H1 (cell line): ENCODE measurements at regions not wholly inside any gene's neighbourhood (a gene's known extent, or its start where the extent isn't known, plus 50 kb on each side); places are given as distances from the start of the nearest gene placed in this dataset.

Experiments used
- CTCF ChIA-PET: fragments of 300-600 bp; sonication (Branson Sonifier 250); formaldehyde crosslinking; loops from one replicate; lab custom pipeline; 2021; ENCODE audit not compliant: partially characterized antibody; lab: Charles Lee
- POLR2A ChIA-PET: fragments of 300-600 bp; sonication (Branson Sonifier 250); formaldehyde crosslinking; loops from one replicate; lab custom pipeline; 2021; ENCODE audit warnings: inconsistent platforms; ENCODE audit not compliant: partially characterized antibody; lab: Charles Lee
- DNase-seq, 2 experiments: peaks; one replicate each; pipeline versions ENCODE4 v3.0.0 to v3.0.0-alpha.2; 2010 to 2022; ENCODE audit warnings: low spot score in 2 of 2, low read depth in 1 of 2, mixed read lengths in 1 of 2
- FAIRE-seq: peaks from 2 replicates; lab custom pipeline; 2011; peaks lifted over from hg19 to GRCh38; lab: Jason Lieb, UNC
- H2AFZ ChIP-seq: 2 replicates; pipeline ENCODE4 v1.8.1; 2012; ENCODE audit warnings: low read length, inconsistent platforms
- H2AK5ac ChIP-seq: 2 replicates; pipeline ENCODE4 v1.6.1; 2013; ENCODE audit warnings: low read depth, low read length
- H2BK120ac ChIP-seq: replicated peaks from 2 replicates; pipeline ENCODE3; 2013; ENCODE audit warnings: low read depth, low read length, inconsistent platforms
- H2BK12ac ChIP-seq: 2 replicates; pipeline ENCODE4 v1.6.1; 2013; ENCODE audit warnings: low read depth, low read length
- H2BK15ac ChIP-seq: 2 replicates; pipeline ENCODE4 v1.6.1; 2013; ENCODE audit warnings: low read length
- H2BK20ac ChIP-seq: 2 replicates; pipeline ENCODE4 v1.6.1; 2013; ENCODE audit warnings: low read length
- H2BK5ac ChIP-seq: 2 replicates; pipeline ENCODE4 v1.6.1; 2013; ENCODE audit warnings: low read depth, low read length
- H3K14ac ChIP-seq: 2 replicates; pipeline ENCODE4 v1.6.1; 2013; ENCODE audit warnings: inconsistent platforms; ENCODE audit not compliant: insufficient read length
- H3K18ac ChIP-seq: 2 replicates; pipeline ENCODE4 v1.6.1; 2013; ENCODE audit warnings: low read length; ENCODE audit errors: extremely low read depth
- H3K23ac ChIP-seq: 2 replicates; pipeline ENCODE4 v1.6.1; 2013; ENCODE audit warnings: inconsistent platforms; ENCODE audit not compliant: insufficient read length
- H3K23me2 ChIP-seq: 2 replicates; pipeline ENCODE4 v1.6.1; 2013; ENCODE audit warnings: low read depth, low read length
- H3K27ac ChIP-seq: 2 replicates; pipeline ENCODE4 v1.6.1; 2011; ENCODE audit warnings: low read depth, low read length, inconsistent platforms
- H3K27me3 ChIP-seq, 4 experiments: replicated peaks in 1 of 4; 1 replicate in 1 of 4; 2 replicates in 3 of 4; pipeline versions ENCODE4 v1.6.1 to v1.8.1; 2011 to 2013; ENCODE audit warnings: low read length in 3 of 4, mild to moderate bottlenecking in 3 of 4, inconsistent platforms in 2 of 4, mixed read lengths in 2 of 4, moderate library complexity in 1 of 4; ENCODE audit not compliant: control insufficient read depth in 3 of 4, insufficient read depth in 3 of 4; ENCODE audit errors: extremely low read depth in 1 of 4
- H3K36me3 ChIP-seq, 4 experiments: 2 replicates each; pipeline versions ENCODE4 v1.6.1 to v1.8.1; 2011 to 2013; ENCODE audit warnings: mild to moderate bottlenecking in 4 of 4, low read length in 3 of 4, moderate library complexity in 2 of 4, control low read depth in 1 of 4, inconsistent platforms in 1 of 4; ENCODE audit not compliant: insufficient read depth in 4 of 4, control insufficient read depth in 2 of 4
- H3K4ac ChIP-seq: replicated peaks from 2 replicates; pipeline ENCODE3; 2013; ENCODE audit warnings: low read length, low read depth, mixed read lengths, inconsistent platforms; ENCODE audit not compliant: insufficient read length
- H3K4me1 ChIP-seq, 4 experiments: replicated peaks in 1 of 4; 1 replicate in 1 of 4; 2 replicates in 3 of 4; pipeline versions ENCODE4 v1.6.1 to v1.8.1; 2011 to 2013; ENCODE audit warnings: low read length in 3 of 4, inconsistent platforms in 2 of 4, mixed read lengths in 1 of 4; ENCODE audit not compliant: insufficient read depth in 4 of 4, control insufficient read depth in 3 of 4
- H3K4me2 ChIP-seq, 2 experiments: 2 replicates each; pipeline versions ENCODE4 v1.6.1 to v1.8.1; 2011 to 2013; ENCODE audit warnings: low read depth in 2 of 2, low read length in 2 of 2, control low read depth in 1 of 2, inconsistent platforms in 1 of 2, mild to moderate bottlenecking in 1 of 2; ENCODE audit not compliant: insufficient read depth in 1 of 2
- H3K4me3 ChIP-seq, 4 experiments: fragments of 200-600, 300-600 bp in 1 of 4; sonication (generic), shearing (Covaris generic), sonication (Bioruptor Twin) in 1 of 4; 2 replicates each; pipeline versions ENCODE4 v1.5.1 to v1.8.1; 2011 to 2016; ENCODE audit warnings: low read length in 4 of 4, low read depth in 3 of 4, control low read depth in 2 of 4, inconsistent platforms in 2 of 4, mild to moderate bottlenecking in 2 of 4, mixed read lengths in 1 of 4, moderate library complexity in 1 of 4; ENCODE audit not compliant: insufficient read depth in 2 of 4; ENCODE audit errors: extremely low read depth in 1 of 4
- H3K56ac ChIP-seq: replicated peaks from 2 replicates; pipeline ENCODE3; 2013; ENCODE audit warnings: low read depth, mild to moderate bottlenecking, mixed read lengths, low read length, inconsistent platforms; ENCODE audit not compliant: insufficient read length
- H3K79me1 ChIP-seq: 2 replicates; pipeline ENCODE4 v1.6.1; 2013; ENCODE audit warnings: low read depth, low read length, control low read depth
- H3K79me2 ChIP-seq, 2 experiments: 2 replicates each; pipeline versions ENCODE4 v1.6.1 to v1.8.1; 2012 to 2013; ENCODE audit warnings: low read length in 2 of 2, mild to moderate bottlenecking in 2 of 2, inconsistent platforms in 1 of 2; ENCODE audit not compliant: insufficient read depth in 2 of 2, control insufficient read depth in 1 of 2
- H3K9ac ChIP-seq, 4 experiments: replicated peaks in 1 of 4; 1 replicate in 1 of 4; 2 replicates in 3 of 4; pipeline versions ENCODE4 v1.6.1 to v1.8.1; 2011 to 2013; ENCODE audit warnings: low read depth in 3 of 4, low read length in 3 of 4, control low read depth in 2 of 4, mild to moderate bottlenecking in 2 of 4, moderate library complexity in 2 of 4, inconsistent platforms in 1 of 4; ENCODE audit errors: extremely low read depth in 1 of 4
- H3K9me3 ChIP-seq, 2 experiments: 2 replicates each; pipeline versions ENCODE4 v1.6.1 to v1.8.1; 2012 to 2013; ENCODE audit warnings: mild to moderate bottlenecking in 2 of 2, moderate library complexity in 2 of 2, control low read depth in 1 of 2, inconsistent platforms in 1 of 2, low read depth in 1 of 2, low read length in 1 of 2, mixed read lengths in 1 of 2; ENCODE audit not compliant: insufficient read depth in 2 of 2
- H4K20me1 ChIP-seq, 2 experiments: replicated peaks in 1 of 2; 2 replicates each; pipeline versions ENCODE3 to v1.8.1; 2011 to 2013; ENCODE audit warnings: inconsistent platforms in 2 of 2, low read length in 2 of 2, mild to moderate bottlenecking in 1 of 2; ENCODE audit not compliant: insufficient read depth in 2 of 2, control insufficient read depth in 1 of 2
- H4K5ac ChIP-seq: 2 replicates; pipeline ENCODE4 v1.6.1; 2013; ENCODE audit warnings: low read length, low read depth, mixed read lengths, inconsistent platforms; ENCODE audit not compliant: insufficient read length
- H4K8ac ChIP-seq: 2 replicates; pipeline ENCODE4 v1.8.0; 2013; ENCODE audit warnings: mild to moderate bottlenecking, moderate library complexity, low read length, inconsistent platforms; ENCODE audit not compliant: insufficient read depth; ENCODE audit errors: extremely low read depth
- H4K91ac ChIP-seq: replicated peaks from 2 replicates; pipeline ENCODE3; 2013; ENCODE audit warnings: low read length, mixed read lengths, inconsistent platforms; ENCODE audit not compliant: insufficient read length
- CHD2 ChIP-seq: IDR thresholded peaks from 2 replicates; pipeline ENCODE4 v1.6.1; 2012; ENCODE audit warnings: low read length, improper control_type of control experiment
- EZH2 ChIP-seq: fragments of 200-600 bp; sonication (generic); IDR thresholded peaks from 2 replicates; pipeline ENCODE4 v1.7.1; 2012; ENCODE audit warnings: low read depth, mild to moderate bottlenecking, moderate library complexity, low read length, inconsistent platforms; ENCODE audit not compliant: severe bottlenecking
- GTF2F1 ChIP-seq: IDR thresholded peaks from 2 replicates; pipeline ENCODE4 v1.6.1; 2012; ENCODE audit warnings: low read depth, low read length, improper control_type of control experiment, borderline replicate concordance
- HDAC2 ChIP-seq, 2 experiments: fragments of 300-600 bp in 1 of 2; sonication (generic) in 1 of 2; IDR thresholded peaks; 2 replicates each; pipeline ENCODE4 v1.6.1; 2011 to 2012; ENCODE audit warnings: low read depth in 2 of 2, low read length in 2 of 2, mild to moderate bottlenecking in 2 of 2, moderate library complexity in 2 of 2, borderline replicate concordance in 1 of 2, inconsistent platforms in 1 of 2
- HDAC6 ChIP-seq: IDR thresholded peaks from one replicate; pipeline ENCODE4 v1.7.1; 2012; ENCODE audit warnings: low read depth, mild to moderate bottlenecking, inconsistent platforms, low read length, moderate library complexity
- JUN ChIP-seq: IDR thresholded peaks from 2 replicates; pipeline ENCODE4 v1.6.1; 2011; ENCODE audit warnings: low read depth, mild to moderate bottlenecking, improper control_type of control experiment, low read length
- RNF2 ChIP-seq: fragments of 200-900, 300-1000 bp; sonication (generic); IDR thresholded peaks from 2 replicates; pipeline ENCODE4 v1.7.1; 2016; ENCODE audit warnings: borderline replicate concordance, low read depth, mild to moderate bottlenecking, antibody characterized with exemption, low read length; ENCODE audit not compliant: poor library complexity, severe bottlenecking; ENCODE audit errors: missing control alignments
- SAP30 ChIP-seq: fragments of 300-600 bp; sonication (generic); IDR thresholded peaks from 2 replicates; pipeline ENCODE4 v1.7.1; 2012; ENCODE audit warnings: low read length, moderate library complexity, mild to moderate bottlenecking, inconsistent platforms; ENCODE audit not compliant: insufficient read depth, insufficient replicate concordance
- WGBS, 2 experiments: shearing (Covaris generic) in 1 of 2; methylation state at CpG; one replicate each; pipeline versions ENCODE4 v1.1.6 to v1.1.7; 2013 to 2015; ENCODE audit warnings: low lambda C conversion rate in 2 of 2, mixed read lengths in 2 of 2, inconsistent platforms in 1 of 2, low coverage in 1 of 2, missing lambda C conversion rate in 1 of 2; ENCODE audit not compliant: insufficient replicate concordance in 2 of 2, insufficient coverage in 1 of 2, insufficient read length in 1 of 2; ENCODE audit errors: extremely low coverage in 1 of 2, missing lambda C conversion rate in 1 of 2; 5-methylcytosine and 5-hydroxymethylcytosine counted together

- Histone ChIP-seq H2BK5ac (no peak overlapping the region), H3K9ac (no peak overlapping the region), H2AK5ac (no peak overlapping the region), H3K79me1 (no peaks in the 10 kb centered on the region), H2BK12ac (no peak overlapping the region), H3K4me1 (no peaks in the 10 kb centered on the region), H2BK15ac (no peak overlapping the region), H4K91ac (no peak overlapping the region), H3K27me3 (no peaks in the 10 kb centered on the region), H2AFZ (no peak overlapping the region), H2BK20ac (no peak overlapping the region), H3K79me2 (no peaks in the 10 kb centered on the region), H3K18ac (no peak overlapping the region), H3K56ac (no peak overlapping the region), H3K14ac (no peak overlapping the region), H3K27ac (no peak overlapping the region), H3K23me2 (no peaks in the 10 kb centered on the region), H4K20me1 (no peaks in the 10 kb centered on the region), H3K23ac (no peak overlapping the region), H3K4ac (no peak overlapping the region), H4K5ac (no peak overlapping the region), H2BK120ac (no peak overlapping the region), H4K8ac (no peak overlapping the region), H3K36me3 (no peaks in the 10 kb centered on the region), H3K4me3 (no peak overlapping the region), H3K9me3 (no peaks in the 10 kb centered on the region), H3K4me2 (no peak overlapping the region)
- DNase-seq (no peak), FAIRE-seq (no peak)
- 92% methylated on average over 3 of the region's 3 CpGs; no CpG with 5 or more reads in 1 of the 2 experiments for WGBS, 2 experiments
- TF ChIP-seq HDAC2 (IDR thresholded peaks at IDR 0.05; ENCODE audit: borderline replicate concordance in 1 of 2, low read depth in 2 of 2, low read length in 2 of 2), result no peak
- TF ChIP-seq CHD2, result no peak
- no peak for TF ChIP-seq JUN
- TF ChIP-seq HDAC6, result no peak
- no peak for TF ChIP-seq SAP30
- TF ChIP-seq GTF2F1, result no peak
- no peak for TF ChIP-seq RNF2
- no peak for TF ChIP-seq EZH2
- POLR2A ChIA-PET, result no interaction called here
- CTCF ChIA-PET, result no interaction called here
Observed at GRCh38 chr14:44404599-44404998, 102.5 kb downstream of the FSCB start.
